Neural cell (in vitro differentiated cells): ENCODE measurements at regions not wholly inside any gene's neighbourhood (a gene's known extent, or its start where the extent isn't known, plus 50 kb on each side); places are given as distances from the start of the nearest gene placed in this dataset.

Source experiments
- EP300 ChIP-seq: fragments of 450-650 bp; conservative IDR thresholded peaks from 2 replicates; pipeline ENCODE4 v1.6.1; 2014; ENCODE audit warnings: antibody characterized with exemption, mild to moderate bottlenecking, moderate library complexity; ENCODE audit not compliant: poor library complexity, severe bottlenecking
- RAD21 ChIP-seq: fragments of 450-650 bp; conservative IDR thresholded peaks from 2 replicates; pipeline ENCODE4 v1.6.1; 2014; ENCODE audit warnings: antibody characterized with exemption, mild to moderate bottlenecking, moderate library complexity
- TF ChIP-seq, protein P1 (sequence below): fragments of 450-650 bp; IDR thresholded peaks from 2 replicates; pipeline ENCODE4 v1.5.1; 2014; ENCODE audit warnings: antibody characterized with exemption, mild to moderate bottlenecking, moderate library complexity; ENCODE audit not compliant: poor library complexity, severe bottlenecking
- TF ChIP-seq, protein P2 (sequence below): IDR thresholded peaks from 2 replicates; pipeline ENCODE4 v1.6.1; 2012; ENCODE audit warnings: borderline replicate concordance

DNA sequence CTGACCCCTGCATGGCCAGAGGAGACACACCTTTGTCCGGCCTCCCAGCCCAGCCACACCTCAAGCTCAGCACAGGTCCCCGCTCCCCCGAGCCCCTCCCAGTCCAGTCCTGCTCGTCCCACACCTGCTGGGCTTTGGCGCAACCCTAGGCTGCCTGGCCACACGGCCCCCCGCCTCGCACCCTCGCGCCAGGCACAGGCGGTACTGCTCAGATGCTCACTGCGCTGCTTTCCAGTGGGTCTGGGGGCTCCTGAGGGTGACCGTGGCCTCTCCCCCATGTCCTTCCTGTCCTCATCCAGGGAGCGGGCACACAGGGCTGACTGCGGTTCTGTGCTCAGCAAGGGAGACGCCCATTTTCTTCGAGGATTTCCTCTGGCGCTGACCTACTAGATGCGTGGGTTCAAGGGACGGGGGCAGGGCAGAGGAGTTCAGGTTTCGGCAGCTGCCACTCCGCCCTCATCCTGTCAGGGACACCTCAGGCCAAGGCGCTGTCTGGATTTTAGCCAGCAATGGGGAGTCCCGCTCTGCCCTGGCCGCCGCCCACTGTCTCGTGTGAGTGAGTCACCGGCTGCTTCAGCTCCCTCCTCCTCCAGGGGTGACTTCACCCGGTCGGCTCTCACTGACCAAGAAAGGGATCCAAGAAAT is 118.0 kb upstream of the ZNF469 start:
- TF ChIP-seq, protein P1, sequence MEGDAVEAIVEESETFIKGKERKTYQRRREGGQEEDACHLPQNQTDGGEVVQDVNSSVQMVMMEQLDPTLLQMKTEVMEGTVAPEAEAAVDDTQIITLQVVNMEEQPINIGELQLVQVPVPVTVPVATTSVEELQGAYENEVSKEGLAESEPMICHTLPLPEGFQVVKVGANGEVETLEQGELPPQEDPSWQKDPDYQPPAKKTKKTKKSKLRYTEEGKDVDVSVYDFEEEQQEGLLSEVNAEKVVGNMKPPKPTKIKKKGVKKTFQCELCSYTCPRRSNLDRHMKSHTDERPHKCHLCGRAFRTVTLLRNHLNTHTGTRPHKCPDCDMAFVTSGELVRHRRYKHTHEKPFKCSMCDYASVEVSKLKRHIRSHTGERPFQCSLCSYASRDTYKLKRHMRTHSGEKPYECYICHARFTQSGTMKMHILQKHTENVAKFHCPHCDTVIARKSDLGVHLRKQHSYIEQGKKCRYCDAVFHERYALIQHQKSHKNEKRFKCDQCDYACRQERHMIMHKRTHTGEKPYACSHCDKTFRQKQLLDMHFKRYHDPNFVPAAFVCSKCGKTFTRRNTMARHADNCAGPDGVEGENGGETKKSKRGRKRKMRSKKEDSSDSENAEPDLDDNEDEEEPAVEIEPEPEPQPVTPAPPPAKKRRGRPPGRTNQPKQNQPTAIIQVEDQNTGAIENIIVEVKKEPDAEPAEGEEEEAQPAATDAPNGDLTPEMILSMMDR, result no peak
- TF ChIP-seq, protein P2, sequence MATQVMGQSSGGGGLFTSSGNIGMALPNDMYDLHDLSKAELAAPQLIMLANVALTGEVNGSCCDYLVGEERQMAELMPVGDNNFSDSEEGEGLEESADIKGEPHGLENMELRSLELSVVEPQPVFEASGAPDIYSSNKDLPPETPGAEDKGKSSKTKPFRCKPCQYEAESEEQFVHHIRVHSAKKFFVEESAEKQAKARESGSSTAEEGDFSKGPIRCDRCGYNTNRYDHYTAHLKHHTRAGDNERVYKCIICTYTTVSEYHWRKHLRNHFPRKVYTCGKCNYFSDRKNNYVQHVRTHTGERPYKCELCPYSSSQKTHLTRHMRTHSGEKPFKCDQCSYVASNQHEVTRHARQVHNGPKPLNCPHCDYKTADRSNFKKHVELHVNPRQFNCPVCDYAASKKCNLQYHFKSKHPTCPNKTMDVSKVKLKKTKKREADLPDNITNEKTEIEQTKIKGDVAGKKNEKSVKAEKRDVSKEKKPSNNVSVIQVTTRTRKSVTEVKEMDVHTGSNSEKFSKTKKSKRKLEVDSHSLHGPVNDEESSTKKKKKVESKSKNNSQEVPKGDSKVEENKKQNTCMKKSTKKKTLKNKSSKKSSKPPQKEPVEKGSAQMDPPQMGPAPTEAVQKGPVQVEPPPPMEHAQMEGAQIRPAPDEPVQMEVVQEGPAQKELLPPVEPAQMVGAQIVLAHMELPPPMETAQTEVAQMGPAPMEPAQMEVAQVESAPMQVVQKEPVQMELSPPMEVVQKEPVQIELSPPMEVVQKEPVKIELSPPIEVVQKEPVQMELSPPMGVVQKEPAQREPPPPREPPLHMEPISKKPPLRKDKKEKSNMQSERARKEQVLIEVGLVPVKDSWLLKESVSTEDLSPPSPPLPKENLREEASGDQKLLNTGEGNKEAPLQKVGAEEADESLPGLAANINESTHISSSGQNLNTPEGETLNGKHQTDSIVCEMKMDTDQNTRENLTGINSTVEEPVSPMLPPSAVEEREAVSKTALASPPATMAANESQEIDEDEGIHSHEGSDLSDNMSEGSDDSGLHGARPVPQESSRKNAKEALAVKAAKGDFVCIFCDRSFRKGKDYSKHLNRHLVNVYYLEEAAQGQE, result no peak
- TF ChIP-seq RAD21 (no peak), EP300 (no peak)
